IMR-90 (cell line): ENCODE measurements at regions not wholly inside any gene's neighbourhood (a gene's known extent, or its start where the extent isn't known, plus 50 kb on each side); places are given as distances from the start of the nearest gene placed in this dataset.

Experiments used
- ATAC-seq: fragments of 200-7000 bp; cut with Tn5 transposase; 2 replicates; pipeline ENCODE4 v1.9.1; 2020; ENCODE audit warnings: low read depth, mild to moderate bottlenecking, moderate library complexity
- BruUV-seq: library from RNA; stranded (reverse); fragments of 400-500 nt; replicated peaks from 2 replicates; lab custom pipeline; 2021; lab: Mats Ljungman, UMichigan
- CTCF ChIA-PET: fragments of 300-600 bp; formaldehyde crosslinking; extraction: SDS; loops from one replicate; lab custom pipeline; 2021; ENCODE audit warnings: antibody characterized with exemption; lab: Yijun Ruan, JAX
- POLR2A ChIA-PET: fragments of 300-600 bp; sonication (Branson Sonifier 250); formaldehyde crosslinking; loops from one replicate; lab custom pipeline; 2022; ENCODE audit warnings: antibody characterized with exemption; ENCODE audit not compliant: unreplicated experiment; lab: Charles Lee
- DNase-seq: peaks from one replicate; pipeline ENCODE4 v3.0.0; 2013
- H2AFZ ChIP-seq: replicated peaks from 2 replicates; pipeline ENCODE3; 2013; ENCODE audit warnings: low read length, mild to moderate bottlenecking; ENCODE audit not compliant: poor library complexity
- H2AK5ac ChIP-seq: 2 replicates; pipeline ENCODE4 v1.6.1; 2013; ENCODE audit warnings: low read depth, low read length, inconsistent platforms
- H2AK9ac ChIP-seq: replicated peaks from 2 replicates; pipeline ENCODE3; 2013; ENCODE audit warnings: mild to moderate bottlenecking, low read depth, low read length, moderate library complexity; ENCODE audit not compliant: poor library complexity
- H2BK120ac ChIP-seq: 2 replicates; pipeline ENCODE4 v1.6.1; 2013; ENCODE audit warnings: low read depth, low read length, inconsistent platforms
- H2BK15ac ChIP-seq: 3 replicates; pipeline ENCODE4 v1.6.1; 2013; ENCODE audit warnings: low read depth, low read length, inconsistent platforms
- H2BK20ac ChIP-seq: 2 replicates; pipeline ENCODE4 v1.6.1; 2013; ENCODE audit warnings: low read depth, mild to moderate bottlenecking, inconsistent platforms, low read length, moderate library complexity
- H2BK5ac ChIP-seq: 2 replicates; pipeline ENCODE4 v1.6.1; 2013; ENCODE audit warnings: mild to moderate bottlenecking, low read depth, low read length, inconsistent platforms; ENCODE audit not compliant: poor library complexity, severe bottlenecking
- H3K14ac ChIP-seq: replicated peaks from 2 replicates; pipeline ENCODE4 v1.6.1; 2013; ENCODE audit warnings: low read depth, low read length, inconsistent platforms
- H3K18ac ChIP-seq: 2 replicates; pipeline ENCODE4 v1.6.1; 2013; ENCODE audit warnings: low read depth, low read length, control low read depth
- H3K23ac ChIP-seq: 2 replicates; pipeline ENCODE4 v1.6.1; 2013; ENCODE audit warnings: low read depth, low read length, inconsistent platforms
- H3K27ac ChIP-seq: 2 replicates; pipeline ENCODE4 v1.5.1; 2013; ENCODE audit warnings: mild to moderate bottlenecking, control low read depth, low read length; ENCODE audit not compliant: insufficient read depth
- H3K27me3 ChIP-seq: 2 replicates; pipeline ENCODE4 v1.6.1; 2013; ENCODE audit warnings: low read length; ENCODE audit not compliant: control insufficient read depth, insufficient read depth
- H3K36me3 ChIP-seq: 2 replicates; pipeline ENCODE4 v1.6.1; 2013; ENCODE audit warnings: low read length, mixed read lengths; ENCODE audit not compliant: control insufficient read depth, insufficient read depth
- H3K4ac ChIP-seq: 2 replicates; pipeline ENCODE4 v1.6.1; 2013; ENCODE audit warnings: low read depth, low read length, inconsistent platforms
- H3K4me1 ChIP-seq: 2 replicates; pipeline ENCODE4 v1.6.1; 2013; ENCODE audit warnings: low read length, mixed read lengths; ENCODE audit not compliant: control insufficient read depth, insufficient read depth
- H3K4me2 ChIP-seq: 2 replicates; pipeline ENCODE4 v1.6.1; 2013; ENCODE audit warnings: low read depth, mild to moderate bottlenecking, control low read depth, low read length, moderate library complexity
- H3K4me3 ChIP-seq: 2 replicates; pipeline ENCODE4 v1.5.1; 2013; ENCODE audit warnings: low read depth, mild to moderate bottlenecking, control low read depth, low read length, moderate library complexity; ENCODE audit not compliant: insufficient read depth
- H3K56ac ChIP-seq: 2 replicates; pipeline ENCODE4 v1.6.1; 2013; ENCODE audit warnings: low read length, inconsistent platforms; ENCODE audit not compliant: insufficient read depth; ENCODE audit errors: extremely low read depth
- H3K79me1 ChIP-seq, 2 experiments: 2 replicates each; pipeline ENCODE4 v1.6.1; 2013; ENCODE audit warnings: low read length in 2 of 2, inconsistent platforms in 1 of 2, low read depth in 1 of 2
- H3K9ac ChIP-seq: 2 replicates; pipeline ENCODE4 v1.6.1; 2013; ENCODE audit warnings: low read depth, low read length, control low read depth
- H3K9me1 ChIP-seq: 2 replicates; pipeline ENCODE4 v1.6.1; 2013; ENCODE audit warnings: low read length, inconsistent platforms; ENCODE audit not compliant: insufficient read depth
- H3K9me3 ChIP-seq: 2 replicates; pipeline ENCODE4 v1.6.1; 2013; ENCODE audit warnings: low read length; ENCODE audit not compliant: control insufficient read depth, insufficient read depth
- H4K20me1 ChIP-seq: 2 replicates; pipeline ENCODE4 v1.6.1; 2013; ENCODE audit warnings: low read length, inconsistent platforms; ENCODE audit not compliant: insufficient read depth
- H4K5ac ChIP-seq: 2 replicates; pipeline ENCODE4 v1.6.1; 2013; ENCODE audit warnings: mild to moderate bottlenecking, low read depth, low read length, control low read depth
- H4K8ac ChIP-seq, 2 experiments: 2 replicates each; pipeline ENCODE4 v1.6.1; 2013; ENCODE audit warnings: low read depth in 2 of 2, low read length in 2 of 2, control low read depth in 1 of 2, inconsistent platforms in 1 of 2
- H4K91ac ChIP-seq: 2 replicates; pipeline ENCODE4 v1.6.1; 2013; ENCODE audit warnings: low read depth, low read length, inconsistent platforms; ENCODE audit not compliant: insufficient read depth
- BHLHE40 ChIP-seq: fragments of 150-350 bp; IDR thresholded peaks from 2 replicates; pipeline ENCODE4 v1.6.1; 2016; ENCODE audit warnings: mild to moderate bottlenecking, low read depth, low read length
- CEBPB ChIP-seq: IDR thresholded peaks from 2 replicates; pipeline ENCODE4 v1.6.1; 2012; ENCODE audit warnings: low read depth, low read length, improper control_type of control experiment
- CHD1 ChIP-seq: IDR thresholded peaks from 2 replicates; pipeline ENCODE4 v1.6.1; 2012; ENCODE audit warnings: low read depth, low read length, improper control_type of control experiment
- CTCF ChIP-seq: conservative IDR thresholded peaks from 2 replicates; pipeline ENCODE4 v1.5.1; 2012; ENCODE audit warnings: mild to moderate bottlenecking, low read depth, low read length, improper control_type of control experiment
- ELK1 ChIP-seq: fragments of 150-350 bp; IDR thresholded peaks from 2 replicates; pipeline ENCODE4 v1.6.1; 2016; ENCODE audit warnings: low read depth, mild to moderate bottlenecking, low read length, moderate library complexity, borderline replicate concordance
- FOS ChIP-seq: fragments of 150-350 bp; IDR thresholded peaks from 2 replicates; pipeline ENCODE4 v1.6.1; 2016; ENCODE audit warnings: low read depth, low read length
- MAFK ChIP-seq: IDR thresholded peaks from 2 replicates; pipeline ENCODE4 v1.6.1; 2012; ENCODE audit warnings: low read depth, low read length, improper control_type of control experiment
- MAZ ChIP-seq: IDR thresholded peaks from 2 replicates; pipeline ENCODE4 v1.6.1; 2012; ENCODE audit warnings: low read depth, mild to moderate bottlenecking, low read length, improper control_type of control experiment, moderate library complexity, borderline replicate concordance
- MXI1 ChIP-seq: IDR thresholded peaks from 2 replicates; pipeline ENCODE4 v1.6.1; 2012; ENCODE audit warnings: low read depth, mild to moderate bottlenecking, low read length, moderate library complexity, borderline replicate concordance
- NFE2L2 ChIP-seq: fragments of 150-350 bp; IDR thresholded peaks from 2 replicates; pipeline ENCODE4 v1.6.1; 2016; ENCODE audit warnings: low read depth, mild to moderate bottlenecking, low read length
- POLR2A ChIP-seq: IDR thresholded peaks from 2 replicates; pipeline ENCODE4 v1.6.1; 2012; ENCODE audit warnings: mild to moderate bottlenecking, low read depth, low read length
- RAD21 ChIP-seq: IDR thresholded peaks from 2 replicates; pipeline ENCODE4 v1.6.1; 2012; ENCODE audit warnings: low read length, improper control_type of control experiment
- RCOR1 ChIP-seq: IDR thresholded peaks from 2 replicates; pipeline ENCODE4 v1.6.1; 2012; ENCODE audit warnings: mild to moderate bottlenecking, low read length, improper control_type of control experiment; ENCODE audit not compliant: insufficient replicate concordance
- RFX5 ChIP-seq: IDR thresholded peaks from 2 replicates; pipeline ENCODE4 v1.8.0; 2012; ENCODE audit warnings: low read depth, mild to moderate bottlenecking, low read length, moderate library complexity
- SMC3 ChIP-seq: fragments of 150-350 bp; IDR thresholded peaks from 2 replicates; pipeline ENCODE4 v1.6.1; 2016; ENCODE audit warnings: low read depth, mild to moderate bottlenecking, antibody characterized with exemption, low read length, moderate library complexity
- USF2 ChIP-seq: fragments of 150-350 bp; IDR thresholded peaks from 2 replicates; pipeline ENCODE4 v1.6.1; 2017; ENCODE audit warnings: mild to moderate bottlenecking, antibody characterized with exemption, low read length, low read depth
- WGBS, 2 experiments: methylation state at CpG; one replicate each; pipeline versions ENCODE4 v1.1.5 to v1.1.7; 2013; ENCODE audit warnings: missing lambda C conversion rate in 2 of 2; ENCODE audit not compliant: insufficient read length in 1 of 2; ENCODE audit errors: extremely low coverage in 2 of 2; 5-methylcytosine and 5-hydroxymethylcytosine counted together
- dilution Hi-C: fragments of 300-500 bp; cut with HindIII; formaldehyde crosslinking; loops from one replicate; pipeline ENCODE4 v1.14.3; 2018; ENCODE audit warnings: low sequenced_read_pairs; ENCODE audit not compliant: unreplicated experiment
- in situ Hi-C: fragments of 300-500 bp; cut with MboI; formaldehyde crosslinking; loops from 3 replicates; pipeline ENCODE4 v1.14.3; 2019; ENCODE audit warnings: low sequenced_read_pairs, inconsistent platforms, mixed read lengths
- intact Hi-C: fragments of 100-400 bp; cut with micrococcal nuclease; formaldehyde crosslinking; loops from 2 replicates; pipeline ENCODE4 v1.10.0; 2022

- H3K36me3 ChIP-seq, result no peaks in the 10 kb centered on the region
- H3K27ac ChIP-seq, result no peak overlapping the region
- no peak overlapping the region for H3K18ac ChIP-seq
- H2BK120ac ChIP-seq, result no peak overlapping the region
- H3K4me2 ChIP-seq, result no peak overlapping the region
- no peaks in the 10 kb centered on the region for H4K20me1 ChIP-seq
- peaks cover 27% of the 10 kb centered on the region for H3K27me3 ChIP-seq
- no peak overlapping the region for H3K56ac ChIP-seq
- ChIA-PET POLR2A (no interaction called here), CTCF (no interaction called here)
- no peak overlapping the region for H2BK5ac ChIP-seq
- H4K91ac ChIP-seq, result no peak overlapping the region
- H4K5ac ChIP-seq, result no peak overlapping the region
- H2BK15ac ChIP-seq, result no peak overlapping the region
- H2AK9ac ChIP-seq, result no peak overlapping the region
- no TSS peak for BruUV-seq
- H4K8ac ChIP-seq, result no peak overlapping the region
- in situ Hi-C loops, result no loop called here
- H3K4me1 ChIP-seq, result no peaks in the 10 kb centered on the region
- H3K14ac ChIP-seq, result no peak overlapping the region
- H3K4me3 ChIP-seq, result no peak overlapping the region
- no peaks in the 10 kb centered on the region for H3K9me1 ChIP-seq
- no peak for TF ChIP-seq USF2
- no peak for TF ChIP-seq MAZ
- no peak for TF ChIP-seq RCOR1
- no peak for TF ChIP-seq POLR2A
- no peak for TF ChIP-seq FOS
- TF ChIP-seq CHD1, result no peak
- TF ChIP-seq RFX5, result no peak
- no peak for TF ChIP-seq MAFK
- no peak for TF ChIP-seq MXI1
- TF ChIP-seq ELK1, result no peak
- no peak for TF ChIP-seq CTCF
- no peak for TF ChIP-seq SMC3
- TF ChIP-seq RAD21, result no peak
- TF ChIP-seq BHLHE40, result no peak
- no peak for TF ChIP-seq NFE2L2
- TF ChIP-seq CEBPB, result no peak
- 17% methylated on average over 6 of the region's 13 CpGs; no CpG with 5 or more reads in 1 of the 2 experiments for WGBS, 2 experiments
- no peaks in the 10 kb centered on the region for H3K79me1 ChIP-seq
- dilution Hi-C loops, result no loop called here
- no peak overlapping the region for H2AFZ ChIP-seq
- H3K23ac ChIP-seq, result no peak overlapping the region
- no peak overlapping the region for H2AK5ac ChIP-seq
- no peak overlapping the region for H3K9ac ChIP-seq
- intact Hi-C loops, result no loop called here
- no peak overlapping the region for H2BK20ac ChIP-seq
- ATAC-seq, result no peak
- no peak for DNase-seq
- H3K9me3 ChIP-seq, result no peaks in the 10 kb centered on the region
- no peak overlapping the region for H3K4ac ChIP-seq
These were observed 64.7 kb upstream of the ESRRB start for GRCh38 chr14:76311079-76311758.
